Activated B cell treated with CpG ODN at 0.5 μM for 24 hours (primary cell): ENCODE measurements at regions not wholly inside any gene's neighbourhood (a gene's known extent, or its start where the extent isn't known, plus 50 kb on each side); places are given as distances from the start of the nearest gene placed in this dataset.

Source experiments
- ATAC-seq: fragments of 200-7000 bp; cut with Tn5 transposase; one replicate; pipeline ENCODE4 v1.10.0; 2021; ENCODE audit warnings: low read depth, mild to moderate bottlenecking, moderate library complexity
- CTCF ChIA-PET: fragments of 350-600 bp; sonication (Branson Sonifier 250); formaldehyde crosslinking; loops from one replicate; lab custom pipeline; 2021; ENCODE audit warnings: antibody characterized with exemption; lab: Charles Lee
- POLR2A ChIA-PET: fragments of 350-600 bp; sonication (Branson Sonifier 250); formaldehyde crosslinking; loops from one replicate; lab custom pipeline; 2021; ENCODE audit warnings: antibody characterized with exemption; lab: Charles Lee
- DNase-seq: peaks from one replicate; pipeline ENCODE4 v3.0.0; 2022
- H3K27ac Mint-ChIP-seq: one replicate; pipeline ENCODE4 v1.8.0; 2020; ENCODE audit warnings: mixed read lengths
- H3K27me3 Mint-ChIP-seq: one replicate; pipeline ENCODE4 v1.8.0; 2021; ENCODE audit warnings: mixed read lengths
- H3K36me3 Mint-ChIP-seq: one replicate; pipeline ENCODE4 v1.8.0; 2021; ENCODE audit warnings: low read depth, mixed read lengths
- H3K4me1 Mint-ChIP-seq: one replicate; pipeline ENCODE4 v1.8.0; 2021; ENCODE audit warnings: mixed read lengths
- H3K4me3 Mint-ChIP-seq: one replicate; pipeline ENCODE4 v1.8.0; 2020; ENCODE audit warnings: mild to moderate bottlenecking, mixed read lengths
- H3K9me3 Mint-ChIP-seq: one replicate; pipeline ENCODE4 v1.8.0; 2020; ENCODE audit warnings: mixed read lengths
- intact Hi-C: fragments of 100-400 bp; cut with micrococcal nuclease; formaldehyde crosslinking; loops from one replicate; pipeline ENCODE4 v1.15.1; 2024
- TF ChIP-seq, protein P1 (sequence below): fragments of 200-600 bp; IDR thresholded peaks from one replicate; pipeline ENCODE4 v1.8.0; 2022; ENCODE audit warnings: antibody characterized with exemption, mild to moderate bottlenecking

DNA sequence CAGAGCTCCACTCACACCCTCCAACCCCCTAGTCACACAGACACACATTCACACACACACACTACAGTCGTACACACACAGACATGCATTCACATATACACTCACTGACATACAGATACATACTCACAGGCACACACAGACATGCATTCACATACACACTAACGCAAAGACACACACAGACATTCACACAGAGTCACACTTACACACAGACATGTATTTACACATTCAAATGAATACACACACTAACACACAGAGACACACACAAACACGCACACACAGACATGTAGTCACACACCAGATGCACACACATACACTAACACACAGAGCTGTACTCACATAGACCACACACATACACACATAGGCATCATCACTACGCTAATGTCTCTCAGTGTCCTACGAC is 58.0 kb upstream of the MYL10 start:
- ATAC-seq (no peak), DNase-seq (no peak)
- Mint-ChIP-seq H3K27ac (no peak overlapping the region), H3K27me3 (peaks cover 4% of the 10 kb centered on the region), H3K36me3 (no peaks in the 10 kb centered on the region), H3K4me3 (no peak overlapping the region), H3K9me3 (no peaks in the 10 kb centered on the region), H3K4me1 (peaks cover 4% of the 10 kb centered on the region)
- ChIA-PET CTCF (no interaction called here), POLR2A (no interaction called here)
- intact Hi-C loops: loop anchor here (5.0 kb wide), 1 partner anchor 55 kb away; no protein-coding TSS in a partner anchor
- TF ChIP-seq, protein P1, sequence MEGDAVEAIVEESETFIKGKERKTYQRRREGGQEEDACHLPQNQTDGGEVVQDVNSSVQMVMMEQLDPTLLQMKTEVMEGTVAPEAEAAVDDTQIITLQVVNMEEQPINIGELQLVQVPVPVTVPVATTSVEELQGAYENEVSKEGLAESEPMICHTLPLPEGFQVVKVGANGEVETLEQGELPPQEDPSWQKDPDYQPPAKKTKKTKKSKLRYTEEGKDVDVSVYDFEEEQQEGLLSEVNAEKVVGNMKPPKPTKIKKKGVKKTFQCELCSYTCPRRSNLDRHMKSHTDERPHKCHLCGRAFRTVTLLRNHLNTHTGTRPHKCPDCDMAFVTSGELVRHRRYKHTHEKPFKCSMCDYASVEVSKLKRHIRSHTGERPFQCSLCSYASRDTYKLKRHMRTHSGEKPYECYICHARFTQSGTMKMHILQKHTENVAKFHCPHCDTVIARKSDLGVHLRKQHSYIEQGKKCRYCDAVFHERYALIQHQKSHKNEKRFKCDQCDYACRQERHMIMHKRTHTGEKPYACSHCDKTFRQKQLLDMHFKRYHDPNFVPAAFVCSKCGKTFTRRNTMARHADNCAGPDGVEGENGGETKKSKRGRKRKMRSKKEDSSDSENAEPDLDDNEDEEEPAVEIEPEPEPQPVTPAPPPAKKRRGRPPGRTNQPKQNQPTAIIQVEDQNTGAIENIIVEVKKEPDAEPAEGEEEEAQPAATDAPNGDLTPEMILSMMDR: no peak

DNA sequence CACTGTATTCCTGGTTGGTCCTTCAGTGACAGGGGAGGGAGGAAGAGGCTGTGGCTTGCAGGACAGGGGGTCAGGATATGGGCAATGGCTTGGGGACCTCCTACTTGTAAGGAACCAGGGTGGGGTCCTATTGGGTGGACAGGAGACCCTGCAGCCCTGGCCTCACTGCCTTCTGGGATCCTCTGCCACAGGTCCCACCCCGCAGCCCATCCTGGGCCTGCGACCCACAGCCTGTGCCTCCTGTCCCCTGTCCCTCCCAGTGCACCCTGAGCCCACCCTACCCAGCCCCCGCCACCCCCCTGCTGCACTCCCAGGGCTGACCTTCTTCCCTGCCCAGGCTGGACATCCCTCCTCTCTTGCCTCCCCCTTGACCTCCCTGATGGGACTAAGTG is 58.7 kb upstream of the MYL10 start:
- H3K9me3 Mint-ChIP-seq: no peaks in the 10 kb centered on the region
- ChIA-PET CTCF (interaction anchor here (1.4 to 2.3 kb wide), 2 partner anchors 55 to 124 kb away, joined by 6 to 10 read pairs; no protein-coding TSS in a partner anchor), POLR2A (no interaction called here)
- peaks cover 4% of the 10 kb centered on the region for H3K27me3 Mint-ChIP-seq
- no peak overlapping the region for H3K4me3 Mint-ChIP-seq
- DNase-seq (no peak), ATAC-seq (peak; percentile 11)
- intact Hi-C loops: loop anchor here (1.0 to 5.0 kb wide), 6 partner anchors 55 to 585 kb away; no protein-coding TSS in a partner anchor
- H3K27ac Mint-ChIP-seq: no peak overlapping the region
- H3K4me1 Mint-ChIP-seq: peaks cover 5% of the 10 kb centered on the region
- no peaks in the 10 kb centered on the region for H3K36me3 Mint-ChIP-seq
- TF ChIP-seq, protein P1: no peak

DNA sequence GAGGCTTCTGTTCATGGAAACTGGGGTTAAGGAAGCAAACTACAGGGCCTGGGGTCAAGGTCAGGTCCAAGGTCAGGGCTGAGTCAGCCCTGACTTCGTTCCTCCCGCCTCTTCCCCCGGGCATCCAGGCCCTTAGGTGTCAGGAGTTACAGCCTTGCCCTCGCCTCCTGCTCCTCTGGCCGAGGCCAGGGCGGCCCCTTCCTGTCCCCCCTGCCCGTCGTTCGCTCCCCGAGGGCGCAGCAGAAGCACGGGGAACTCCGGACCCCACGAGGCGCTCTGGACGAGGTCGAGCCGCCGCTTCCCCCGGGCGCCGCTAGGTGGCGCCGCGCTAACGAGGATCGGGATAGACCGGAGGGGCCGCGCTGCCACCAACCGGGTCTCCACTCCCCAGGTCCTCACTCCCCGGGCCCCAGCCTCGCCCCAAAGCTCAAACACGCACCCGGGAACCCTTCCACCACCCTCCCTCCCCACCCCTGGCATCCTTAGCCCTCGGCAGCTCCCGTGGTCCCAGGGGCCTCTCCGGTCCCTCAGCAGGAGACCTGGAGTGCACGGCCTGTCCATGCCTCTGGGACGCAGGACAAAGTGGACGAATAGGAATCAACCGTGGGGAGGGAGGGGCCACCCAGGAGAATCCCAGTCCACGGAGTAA is 59.2 kb upstream of the MYL10 start:
- Mint-ChIP-seq H3K27ac (no peak overlapping the region), H3K27me3 (peaks cover 4% of the 10 kb centered on the region), H3K36me3 (no peaks in the 10 kb centered on the region), H3K9me3 (no peaks in the 10 kb centered on the region), H3K4me3 (no peak overlapping the region), H3K4me1 (peaks cover 5% of the 10 kb centered on the region)
- TF ChIP-seq, protein P1: peak; percentile 38
- intact Hi-C loops: loop anchor here (1.0 to 5.0 kb wide), 6 partner anchors 54 to 584 kb away; no protein-coding TSS in a partner anchor
- CTCF ChIA-PET: interaction anchor here (1.4 to 2.3 kb wide), 3 partner anchors 55 to 126 kb away, joined by 6 to 10 read pairs (median 7); no protein-coding TSS in a partner anchor
- POLR2A ChIA-PET: no interaction called here
- ATAC-seq (peak; percentile 91), DNase-seq (peak; percentile 83)

DNA sequence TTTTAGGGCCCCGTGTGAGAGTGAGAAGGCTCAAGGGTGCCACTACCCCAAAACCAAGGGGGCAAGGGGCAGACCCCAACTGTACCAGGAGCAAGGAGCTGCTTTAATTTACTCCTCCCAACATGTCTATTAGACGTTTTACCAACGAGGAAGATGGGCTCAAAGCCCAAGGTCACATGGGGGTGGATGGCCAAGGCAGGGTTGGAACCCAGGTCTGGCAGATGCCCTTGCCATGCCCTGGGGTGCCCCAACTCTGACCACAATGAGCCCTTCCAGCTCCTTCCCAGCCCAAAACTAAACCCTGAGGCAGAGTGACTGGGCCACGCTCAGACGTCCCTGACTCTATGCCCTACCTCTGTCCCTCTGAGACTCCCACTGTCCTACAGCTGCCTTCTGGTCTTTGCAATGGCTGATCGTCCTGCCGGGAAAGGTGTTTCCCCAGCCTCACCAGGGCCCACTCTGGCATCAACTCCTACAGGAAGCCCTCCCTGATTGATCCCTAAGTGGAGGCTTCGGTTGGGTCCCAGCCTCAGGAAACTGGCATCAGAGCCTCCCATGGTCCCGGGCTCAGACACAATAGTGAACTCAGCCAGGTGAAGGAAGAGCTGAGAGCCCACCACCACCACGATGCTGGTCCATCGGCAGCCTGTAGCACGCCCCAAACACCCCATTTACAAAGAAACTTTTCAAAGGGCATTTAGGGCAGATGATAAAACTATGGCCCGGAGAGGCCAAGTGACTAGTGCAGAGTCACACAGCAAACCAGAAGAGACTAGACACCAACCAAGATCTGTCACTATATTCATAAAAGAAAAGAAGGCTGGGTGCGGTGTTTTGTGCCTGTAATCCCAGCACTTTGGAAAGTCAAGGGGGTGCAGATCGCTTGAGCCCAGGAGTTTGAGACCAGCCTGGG is 60.2 kb upstream of the MYL10 start:
- H3K4me1 Mint-ChIP-seq: peaks cover 5% of the 10 kb centered on the region
- H3K36me3 Mint-ChIP-seq: no peaks in the 10 kb centered on the region
- peaks cover 8% of the 10 kb centered on the region for H3K27me3 Mint-ChIP-seq
- H3K27ac Mint-ChIP-seq: no peak overlapping the region
- POLR2A ChIA-PET: no interaction called here
- TF ChIP-seq, protein P1: no peak
- CTCF ChIA-PET: interaction anchor here (1.4 to 2.3 kb wide), 4 partner anchors 54 to 547 kb away, joined by 6 to 10 read pairs (median 8); no protein-coding TSS in a partner anchor
- H3K9me3 Mint-ChIP-seq: no peaks in the 10 kb centered on the region
- ATAC-seq (no peak), DNase-seq (no peak)
- H3K4me3 Mint-ChIP-seq: no peak overlapping the region
- intact Hi-C loops: loop anchor here (1.0 to 5.0 kb wide), 6 partner anchors 53 to 583 kb away; no protein-coding TSS in a partner anchor
